ENCODE measurements at regions not wholly inside any gene's neighbourhood (a gene's known extent, or its start where the extent isn't known, plus 50 kb on each side); places are given as distances from the start of the nearest gene placed in this dataset.

- no peak overlapping the region for H3K27ac Mint-ChIP-seq (ENCODE audit: unreplicated experiment)
- DNase-seq: no peak
- peaks cover 69% of the 10 kb centered on the region for H3K27me3 Mint-ChIP-seq (ENCODE audit: unreplicated experiment)
- no peak overlapping the region for H3K4me3 Mint-ChIP-seq (ENCODE audit: low read depth, unreplicated experiment)
- no peaks in the 10 kb centered on the region for H3K4me1 Mint-ChIP-seq (ENCODE audit: low read depth, unreplicated experiment)
- no TSS peak for BruUV-seq (replicated peaks)
- no peak for TF ChIP-seq CTCF (IDR thresholded peaks at IDR 0.05; ENCODE audit: unreplicated experiment)
- intact Hi-C loops (cut with micrococcal nuclease; ENCODE audit: unreplicated experiment): no loop called here
- H3K36me3 Mint-ChIP-seq (ENCODE audit: insufficient read depth, unreplicated experiment): no peaks in the 10 kb centered on the region
- H3K9me3 Mint-ChIP-seq (ENCODE audit: low read depth, unreplicated experiment): no peaks in the 10 kb centered on the region
- CTCF ChIA-PET: no interaction called here
Measured at GRCh38 chr2:63663013-63663864, 74.5 kb downstream of the MDH1 start.

- Mint-ChIP-seq H3K27ac (ENCODE audit: unreplicated experiment) (no peak overlapping the region), H3K36me3 (ENCODE audit: insufficient read depth, unreplicated experiment) (no peaks in the 10 kb centered on the region), H3K4me1 (ENCODE audit: low read depth, unreplicated experiment) (no peaks in the 10 kb centered on the region), H3K27me3 (ENCODE audit: unreplicated experiment) (peaks cover 83% of the 10 kb centered on the region), H3K9me3 (ENCODE audit: low read depth, unreplicated experiment) (no peaks in the 10 kb centered on the region), H3K4me3 (ENCODE audit: low read depth, unreplicated experiment) (no peak overlapping the region)
- CTCF ChIA-PET: no interaction called here
- intact Hi-C loops (cut with micrococcal nuclease; ENCODE audit: unreplicated experiment): no loop called here
- BruUV-seq (replicated peaks): no TSS peak
- no peak for DNase-seq
- TF ChIP-seq CTCF (IDR thresholded peaks at IDR 0.05; ENCODE audit: unreplicated experiment): no peak
Measured at GRCh38 chr2:63665091-63665490, 76.3 kb downstream of the MDH1 start.

GRCh38 chr2:63665846-63666475 is 77.2 kb downstream of the MDH1 start:
- no peaks in the 10 kb centered on the region for H3K9me3 Mint-ChIP-seq (ENCODE audit: low read depth, unreplicated experiment)
- H3K4me3 Mint-ChIP-seq (ENCODE audit: low read depth, unreplicated experiment): no peak overlapping the region
- H3K27ac Mint-ChIP-seq (ENCODE audit: unreplicated experiment): no peak overlapping the region
- no TSS peak for BruUV-seq (replicated peaks)
- intact Hi-C loops (cut with micrococcal nuclease; ENCODE audit: unreplicated experiment): no loop called here
- no peak for DNase-seq
- TF ChIP-seq CTCF (IDR thresholded peaks at IDR 0.05; ENCODE audit: unreplicated experiment): no peak
- no peaks in the 10 kb centered on the region for H3K4me1 Mint-ChIP-seq (ENCODE audit: low read depth, unreplicated experiment)
- CTCF ChIA-PET: no interaction called here
- no peaks in the 10 kb centered on the region for H3K36me3 Mint-ChIP-seq (ENCODE audit: insufficient read depth, unreplicated experiment)
- peaks cover 91% of the 10 kb centered on the region for H3K27me3 Mint-ChIP-seq (ENCODE audit: unreplicated experiment)

- Mint-ChIP-seq H3K27ac (ENCODE audit: unreplicated experiment) (no peak overlapping the region), H3K9me3 (ENCODE audit: low read depth, unreplicated experiment) (no peaks in the 10 kb centered on the region), H3K4me1 (ENCODE audit: low read depth, unreplicated experiment) (no peaks in the 10 kb centered on the region), H3K4me3 (ENCODE audit: low read depth, unreplicated experiment) (no peak overlapping the region), H3K36me3 (ENCODE audit: insufficient read depth, unreplicated experiment) (no peaks in the 10 kb centered on the region), H3K27me3 (ENCODE audit: unreplicated experiment) (peaks cover 89% of the 10 kb centered on the region)
- intact Hi-C loops (cut with micrococcal nuclease; ENCODE audit: unreplicated experiment): no loop called here
- no peak for TF ChIP-seq CTCF (IDR thresholded peaks at IDR 0.05; ENCODE audit: unreplicated experiment)
- no TSS peak for BruUV-seq (replicated peaks)
- no peak for DNase-seq
- CTCF ChIA-PET: no interaction called here
Measured at GRCh38 chr2:63667132-63667700, 78.5 kb downstream of the MDH1 start.
